Suprapubic skin (tissue), 4 donors: ENCODE measurements at regions not wholly inside any gene's neighbourhood (a gene's known extent, or its start where the extent isn't known, plus 50 kb on each side); places are given as distances from the start of the nearest gene placed in this dataset.

ENCODE experiments used
- POLR2A ChIP-seq, 2 donors: fragments of 450-650 bp; IDR thresholded peaks; one replicate each; pipeline ENCODE4 v1.6.1; 2017; ENCODE audit warnings: antibody characterized with exemption in 2 of 2, mild to moderate bottlenecking in 2 of 2, moderate library complexity in 2 of 2
- POLR2AphosphoS5 ChIP-seq, 3 donors: sonication (generic); formaldehyde crosslinking; IDR thresholded peaks; one replicate each; pipeline ENCODE4 v1.6.1; 2017; ENCODE audit warnings: antibody characterized with exemption in 3 of 3
- TF ChIP-seq, protein P1 (sequence below), 2 donors: fragments of 200-600 bp in 1 of 2; fragments of 450-650 bp in 1 of 2; sonication (generic) in 1 of 2; IDR thresholded peaks; one replicate each; pipeline ENCODE4 v1.5.1; 2016 to 2019; ENCODE audit warnings: antibody characterized with exemption in 2 of 2, mild to moderate bottlenecking in 1 of 2, moderate library complexity in 1 of 2

DNA sequence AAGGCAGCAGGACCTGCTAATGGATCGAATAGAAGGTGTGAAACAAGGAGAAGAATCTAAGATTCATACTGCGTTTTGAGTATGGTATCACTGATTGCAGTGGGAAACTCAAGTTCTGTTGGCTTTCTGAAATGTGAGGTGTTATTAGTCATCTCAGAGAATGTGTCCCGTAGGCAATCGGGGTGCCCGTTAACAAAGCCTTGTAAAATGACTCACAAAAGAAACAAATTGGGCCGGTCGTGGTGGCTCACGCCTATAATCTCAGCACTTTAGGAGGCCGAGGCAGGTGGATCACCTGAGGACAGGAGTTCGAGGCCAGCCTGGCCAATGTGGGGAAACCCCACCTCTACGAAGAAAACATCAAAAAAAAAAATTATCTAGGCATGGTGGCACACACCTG lies 118.2 kb upstream of the C7orf33 start:
- TF ChIP-seq, protein P1, sequence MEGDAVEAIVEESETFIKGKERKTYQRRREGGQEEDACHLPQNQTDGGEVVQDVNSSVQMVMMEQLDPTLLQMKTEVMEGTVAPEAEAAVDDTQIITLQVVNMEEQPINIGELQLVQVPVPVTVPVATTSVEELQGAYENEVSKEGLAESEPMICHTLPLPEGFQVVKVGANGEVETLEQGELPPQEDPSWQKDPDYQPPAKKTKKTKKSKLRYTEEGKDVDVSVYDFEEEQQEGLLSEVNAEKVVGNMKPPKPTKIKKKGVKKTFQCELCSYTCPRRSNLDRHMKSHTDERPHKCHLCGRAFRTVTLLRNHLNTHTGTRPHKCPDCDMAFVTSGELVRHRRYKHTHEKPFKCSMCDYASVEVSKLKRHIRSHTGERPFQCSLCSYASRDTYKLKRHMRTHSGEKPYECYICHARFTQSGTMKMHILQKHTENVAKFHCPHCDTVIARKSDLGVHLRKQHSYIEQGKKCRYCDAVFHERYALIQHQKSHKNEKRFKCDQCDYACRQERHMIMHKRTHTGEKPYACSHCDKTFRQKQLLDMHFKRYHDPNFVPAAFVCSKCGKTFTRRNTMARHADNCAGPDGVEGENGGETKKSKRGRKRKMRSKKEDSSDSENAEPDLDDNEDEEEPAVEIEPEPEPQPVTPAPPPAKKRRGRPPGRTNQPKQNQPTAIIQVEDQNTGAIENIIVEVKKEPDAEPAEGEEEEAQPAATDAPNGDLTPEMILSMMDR (IDR thresholded peaks at IDR 0.05): no peak
- TF ChIP-seq POLR2A (IDR thresholded peaks at IDR 0.05) (no peak), POLR2AphosphoS5 (IDR thresholded peaks at IDR 0.05) (no peak)
